Jurkat, Clone E6-1 (cell line): ENCODE measurements at regions not wholly inside any gene's neighbourhood (a gene's known extent, or its start where the extent isn't known, plus 50 kb on each side); places are given as distances from the start of the nearest gene placed in this dataset.
A peak's percentile ranks its signal among the peaks of the same experiment; 100 is the strongest.

Source experiments
- DNase-seq: peaks from one replicate; pipeline ENCODE4 v3.0.0-alpha.2; 2011; ENCODE audit warnings: low read depth, low spot score
- H3K4me3 ChIP-seq: 2 replicates; pipeline ENCODE4 v1.5.1; 2011; ENCODE audit warnings: mild to moderate bottlenecking, low read length, control low read depth, moderate library complexity

DNA sequence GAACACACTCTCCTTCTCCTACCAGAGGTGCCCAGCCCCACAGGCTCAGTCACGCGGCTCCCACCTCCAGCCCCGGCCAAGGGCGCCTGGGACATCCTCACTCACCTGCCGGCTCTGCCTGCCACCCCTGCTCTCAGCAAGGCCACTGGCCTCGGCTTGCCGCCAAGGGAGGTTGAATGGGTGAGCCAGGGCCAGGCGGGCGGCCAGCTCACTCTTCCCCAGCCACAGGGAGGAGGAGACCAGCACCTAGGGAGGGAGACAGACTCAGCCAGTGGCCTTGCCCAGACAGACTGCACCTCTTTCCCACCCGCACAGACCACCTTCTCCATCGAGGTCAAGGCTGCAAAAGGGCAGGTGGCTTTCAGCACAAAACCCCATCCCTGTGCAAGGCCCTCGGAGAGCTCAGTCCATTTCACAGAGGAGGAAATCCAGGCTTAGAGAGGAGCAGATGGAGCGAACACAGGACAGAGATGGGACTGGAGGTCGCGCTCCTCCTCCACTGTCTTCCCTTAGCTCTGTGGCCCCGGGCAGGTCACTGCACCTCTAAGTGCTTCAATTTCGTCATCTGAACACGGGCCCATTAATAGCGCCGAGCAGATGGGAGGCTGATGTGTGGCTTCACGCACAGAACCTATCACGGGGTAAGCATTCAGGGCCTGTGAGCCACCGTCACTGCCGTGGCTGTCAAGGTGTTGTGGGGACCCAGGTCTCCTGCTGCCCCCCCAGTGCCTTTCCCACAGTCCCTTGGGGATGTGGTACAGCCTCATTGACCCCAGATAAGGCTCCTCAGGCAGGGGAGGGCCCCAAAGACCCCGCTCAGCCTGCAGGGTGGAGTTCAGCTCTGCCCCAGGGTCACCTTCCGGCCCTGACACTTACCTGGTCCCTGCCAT, 56.1 kb downstream of the RMI2 start:
- DNase-seq: no peak
- H3K4me3 ChIP-seq: no peak overlapping the region

DNA sequence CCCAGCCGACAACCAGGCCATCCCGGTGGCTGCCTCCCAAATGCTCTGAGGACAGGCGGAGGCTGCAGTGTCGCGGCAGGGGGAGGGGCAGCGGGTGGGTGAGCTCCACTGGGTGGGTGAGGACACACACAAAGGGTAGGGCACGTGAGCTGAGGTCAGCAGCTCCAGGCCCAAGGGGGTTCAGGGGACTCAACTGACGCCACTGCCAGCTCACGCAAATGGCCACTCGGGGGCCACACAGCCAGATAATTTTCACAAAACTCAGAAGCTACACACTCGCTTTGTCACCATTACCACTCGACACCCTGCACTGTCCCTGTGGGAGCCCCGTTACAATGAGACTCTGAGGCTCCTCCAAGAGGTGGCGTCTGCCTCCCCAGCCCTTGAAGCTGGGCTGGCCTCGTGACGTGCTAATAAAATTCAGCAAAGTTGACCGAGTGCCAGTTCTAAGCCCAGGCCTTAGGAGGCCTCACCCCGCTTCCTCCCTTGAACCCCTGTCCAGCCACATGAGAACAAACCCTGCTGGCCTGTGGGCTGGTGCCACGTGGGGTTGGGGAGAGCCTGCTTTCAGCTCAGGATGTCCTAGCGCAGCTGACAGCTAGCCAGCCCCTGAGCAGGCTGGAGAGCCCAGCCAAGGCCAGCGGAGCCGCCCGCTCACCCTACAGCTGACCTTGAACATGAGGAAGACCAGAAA, 56.9 kb downstream of the RMI2 start:
- no peak overlapping the region for H3K4me3 ChIP-seq
- no peak for DNase-seq

DNA sequence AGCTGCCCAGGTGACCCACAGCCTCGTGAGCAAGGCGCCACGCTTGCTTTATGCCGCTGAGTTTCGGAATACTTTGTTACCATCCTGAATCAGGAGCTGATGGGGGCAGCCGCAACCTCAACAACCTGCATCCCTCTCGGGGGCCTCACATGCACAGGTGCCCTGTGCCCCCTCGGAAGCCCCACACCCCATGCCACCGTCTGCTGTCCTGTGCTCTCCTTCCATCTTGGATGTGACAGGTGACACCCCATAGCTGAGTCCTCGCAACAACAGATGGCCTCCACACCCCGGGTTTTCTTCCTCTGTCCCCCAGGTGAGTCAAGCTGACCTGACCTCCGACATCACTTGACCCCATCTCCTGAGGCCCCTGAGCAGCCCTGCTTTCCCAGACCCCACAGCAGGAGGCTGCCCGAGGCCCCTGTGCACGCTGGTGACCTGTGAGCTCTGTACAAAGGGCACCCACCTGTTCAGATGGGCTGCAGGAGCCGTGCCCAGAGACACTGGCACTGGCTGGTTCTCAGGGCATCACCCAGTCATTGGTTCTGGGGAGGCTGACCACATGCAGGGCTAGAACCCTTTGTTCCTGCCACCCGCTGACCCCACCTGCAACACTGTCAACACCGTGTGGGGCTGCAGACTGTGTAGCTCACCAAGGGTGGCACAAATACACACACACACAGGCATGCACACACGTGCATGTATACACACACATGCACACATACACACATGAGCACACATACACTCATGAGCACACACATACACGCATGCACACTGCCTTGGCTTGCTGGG, 57.7 kb downstream of the RMI2 start:
- no peak for DNase-seq
- no peak overlapping the region for H3K4me3 ChIP-seq

- no peak for DNase-seq
- no peak overlapping the region for H3K4me3 ChIP-seq
These were observed 58.2 kb downstream of the RMI2 start for GRCh38 chr16:11403534-11403795.

- H3K4me3 ChIP-seq: no peak overlapping the region
- DNase-seq: no peak
These were observed 58.7 kb downstream of the RMI2 start for GRCh38 chr16:11403920-11404319.

DNA sequence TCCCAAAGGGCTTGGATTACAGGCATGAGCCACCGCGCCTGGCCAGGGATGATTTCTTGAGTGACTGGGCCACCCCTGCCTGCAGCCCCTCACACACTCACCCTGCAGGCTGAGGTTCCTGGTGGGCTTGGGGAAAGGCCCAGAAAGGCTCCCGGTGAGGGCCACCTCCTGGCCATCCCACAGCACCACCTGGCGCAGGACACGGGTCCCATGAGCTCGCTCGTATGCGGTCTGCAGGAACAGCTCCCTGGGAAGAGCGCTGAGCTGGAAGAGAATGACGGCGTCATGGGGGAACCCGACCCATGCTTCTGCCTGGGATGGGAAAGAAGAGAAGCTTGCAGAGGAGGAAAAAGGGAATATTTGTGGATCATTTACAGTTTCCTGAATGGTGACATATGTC, 59.3 kb downstream of the RMI2 start:
- DNase-seq: no peak
- no peak overlapping the region for H3K4me3 ChIP-seq

DNA sequence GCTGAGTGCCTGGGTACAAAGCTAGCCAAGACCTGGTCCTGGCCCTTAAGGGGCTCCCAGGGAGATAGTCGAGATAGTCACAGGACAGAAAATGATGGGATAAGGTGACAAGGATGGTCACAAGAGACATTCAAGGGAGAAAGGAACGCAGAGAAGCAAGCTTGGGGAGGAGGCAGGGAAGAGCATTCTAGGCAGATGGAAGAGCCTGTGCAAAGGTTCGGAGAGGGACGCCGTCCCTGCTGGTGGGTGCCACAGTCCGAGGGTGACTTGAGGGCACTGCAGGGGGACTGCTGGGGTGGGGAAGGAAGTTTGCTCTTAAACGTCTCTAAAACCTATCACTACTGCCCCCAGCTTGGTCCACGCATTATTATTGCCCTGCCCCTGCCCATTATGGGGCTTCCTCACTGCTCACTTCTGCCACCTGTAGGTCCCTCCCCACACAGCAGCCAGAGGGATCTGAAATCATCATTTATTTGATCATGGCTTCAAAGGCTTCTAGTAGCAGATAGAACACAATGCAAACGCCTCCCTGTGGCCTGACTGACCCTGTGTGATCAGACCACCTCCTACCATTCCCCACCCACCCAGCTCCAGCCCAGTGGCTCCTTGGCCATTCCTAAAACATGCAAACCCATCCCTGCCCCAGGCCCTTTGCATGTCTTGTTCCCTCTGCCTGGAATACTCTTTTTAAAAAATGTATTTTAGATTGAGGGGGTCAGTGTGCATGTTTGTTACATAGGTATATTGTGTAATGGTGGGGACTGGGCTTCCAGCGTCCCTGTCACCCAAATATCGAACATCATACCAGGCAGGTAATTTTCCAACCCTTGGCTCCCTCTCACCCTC, 60.3 kb downstream of the RMI2 start:
- peak; percentile 42 for DNase-seq
- no peak overlapping the region for H3K4me3 ChIP-seq

GRCh38 chr16:11406177-11406560, 60.9 kb downstream of the RMI2 start:
- DNase-seq: no peak
- no peak overlapping the region for H3K4me3 ChIP-seq

GRCh38 chr16:11407047-11407982, 62.1 kb downstream of the RMI2 start:
- no peak overlapping the region for H3K4me3 ChIP-seq
- DNase-seq: peak; percentile 58

DNA sequence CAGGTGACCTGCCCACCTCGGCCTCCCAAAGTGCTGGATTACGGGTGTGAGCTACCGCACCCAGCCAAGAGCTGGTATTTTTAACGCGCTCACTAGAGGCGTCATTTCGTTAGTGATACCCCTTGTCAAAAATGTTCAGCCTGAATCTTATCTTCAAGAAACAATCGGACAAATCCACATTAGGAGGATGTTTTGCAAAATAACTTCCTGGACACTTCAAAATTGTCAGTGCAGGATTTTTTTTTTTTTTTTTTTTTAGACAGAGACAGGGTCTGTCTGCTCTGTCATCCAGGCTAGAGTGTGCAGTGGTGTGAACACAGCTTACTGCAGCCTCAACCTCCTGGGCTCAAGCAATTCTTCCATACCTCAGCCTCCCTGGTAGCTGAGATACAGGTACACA, 63.0 kb downstream of the RMI2 start:
- DNase-seq: no peak
- no peak overlapping the region for H3K4me3 ChIP-seq

DNA sequence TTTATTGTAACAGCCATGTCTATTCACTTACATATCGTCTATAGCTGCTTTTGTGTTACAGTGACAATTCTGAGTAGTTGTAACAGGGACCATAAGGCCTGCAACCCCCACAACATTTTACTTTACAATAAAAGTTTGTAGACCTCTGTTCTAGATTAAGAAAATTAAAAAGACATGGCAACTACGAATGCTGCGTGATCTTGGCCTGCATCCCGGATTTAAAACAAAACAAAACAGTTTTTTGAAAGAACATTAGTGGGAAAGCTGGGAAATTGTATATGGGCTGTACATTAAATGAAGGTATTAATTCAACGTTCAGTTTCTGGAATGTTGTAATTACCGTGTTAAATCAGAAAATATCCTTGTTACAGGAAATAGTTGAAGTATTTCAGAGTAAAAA, 64.1 kb downstream of the RMI2 start:
- no peak for DNase-seq
- H3K4me3 ChIP-seq: no peak overlapping the region

- no peak for DNase-seq
- H3K4me3 ChIP-seq: no peak overlapping the region
These were observed 65.3 kb downstream of the RMI2 start for GRCh38 chr16:11410376-11411058.

- no peak overlapping the region for H3K4me3 ChIP-seq
- no peak for DNase-seq
These were observed 65.8 kb downstream of the RMI2 start for GRCh38 chr16:11411059-11411550.

DNA sequence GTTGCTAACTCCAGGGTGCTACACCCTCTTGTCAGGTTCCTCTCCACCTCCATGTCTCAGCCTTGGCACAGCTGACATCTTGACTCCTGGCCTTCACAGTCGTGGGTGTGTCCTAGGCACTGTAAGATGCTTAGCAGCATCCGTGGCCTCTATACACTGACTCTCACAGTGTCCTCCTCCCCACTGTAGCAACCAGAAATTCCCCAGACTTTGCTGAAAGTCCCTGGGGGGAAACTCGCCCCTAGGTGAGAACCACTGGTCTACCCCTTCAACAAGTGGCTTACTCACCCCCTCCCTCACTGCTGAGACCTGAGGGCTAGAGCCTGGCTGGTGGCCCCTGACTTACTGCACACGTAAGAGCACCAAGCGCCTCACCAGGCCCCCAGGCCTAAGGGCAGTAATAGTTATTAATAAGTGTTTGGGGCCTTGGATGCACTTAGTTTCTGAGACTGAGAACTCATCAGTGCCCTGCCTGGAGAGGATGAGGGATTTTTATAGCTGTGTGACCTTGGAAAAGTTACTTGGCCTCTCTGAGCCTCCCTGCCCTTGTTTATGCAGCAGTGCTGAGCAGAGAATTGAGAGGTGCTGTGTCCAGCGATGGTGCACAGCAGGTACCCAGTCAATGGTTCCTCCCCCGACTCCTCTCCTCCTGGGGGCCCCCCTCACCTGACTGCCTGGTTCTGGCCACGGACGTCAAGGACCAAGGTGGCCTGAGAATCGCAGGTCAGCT, 67.1 kb downstream of the RMI2 start:
- no peak for DNase-seq
- H3K4me3 ChIP-seq: no peak overlapping the region

DNA sequence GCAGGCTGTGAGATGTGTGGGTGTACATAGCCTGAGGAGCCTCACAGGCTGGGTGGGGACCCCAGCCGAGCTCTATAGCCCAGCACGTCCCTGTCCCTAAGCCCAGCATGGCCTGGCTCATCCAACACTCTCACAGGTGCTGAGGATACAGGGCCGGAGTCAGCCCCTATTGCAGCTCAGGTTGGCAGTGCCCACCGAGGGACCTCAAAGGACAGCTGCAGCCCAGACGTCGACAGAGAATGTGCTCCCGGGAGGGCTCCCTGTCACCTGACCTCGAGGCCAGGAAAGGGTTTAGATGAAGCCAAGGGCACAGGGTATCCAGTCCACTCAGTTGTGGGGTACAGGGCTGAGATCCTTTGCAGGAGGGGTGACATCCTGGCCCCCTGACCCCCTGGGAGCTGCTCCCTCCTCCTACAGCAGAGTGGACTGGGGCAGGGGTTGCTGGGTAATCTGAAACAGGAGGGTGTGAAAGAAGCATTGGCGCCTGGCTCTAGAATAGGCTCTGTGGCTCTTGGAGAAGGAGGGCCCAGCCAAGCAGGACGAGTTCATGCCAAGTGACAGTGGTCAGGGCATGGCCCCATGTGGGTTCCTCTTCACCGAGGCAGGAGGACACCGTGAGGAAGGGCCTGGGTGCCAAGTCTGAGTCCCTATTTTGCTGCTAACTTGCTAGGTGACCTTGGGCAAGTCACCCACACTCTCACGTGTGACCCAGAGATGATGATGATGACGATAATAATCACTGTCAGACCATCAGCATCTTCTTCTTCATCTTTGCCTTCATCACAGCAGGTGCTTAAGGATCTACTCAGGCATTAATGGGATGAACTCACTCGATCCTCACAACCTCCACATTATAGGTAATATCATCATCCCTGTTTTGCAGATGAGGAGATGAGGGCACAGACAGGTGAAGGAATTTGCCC, 68.0 kb downstream of the RMI2 start:
- no peak overlapping the region for H3K4me3 ChIP-seq
- no peak for DNase-seq
